HCT116 (cell line): ENCODE measurements at regions not wholly inside any gene's neighbourhood (a gene's known extent, or its start where the extent isn't known, plus 50 kb on each side); places are given as distances from the start of the nearest gene placed in this dataset.
"Not testable (repeated sequence)": the region's sequence is repeated elsewhere in the genome, so short reads cannot be mapped to it uniquely, and the experiment has no call there.

ENCODE experiments used
- ATAC-seq: fragments of 200-7000 bp; cut with Tn5 transposase; 2 replicates; pipeline ENCODE4 v1.9.1; 2020; ENCODE audit warnings: mild to moderate bottlenecking, moderate library complexity
- BruUV-seq: library from RNA; stranded (reverse); fragments of 400-500 nt; replicated peaks from 2 replicates; lab custom pipeline; 2021; lab: Mats Ljungman, UMichigan
- CTCF ChIA-PET: fragments of 300-600 bp; sonication (Branson Sonifier 250); formaldehyde crosslinking; loops from one replicate; lab custom pipeline; 2021; ENCODE audit warnings: antibody characterized with exemption; lab: Charles Lee
- POLR2A ChIA-PET: fragments of 300-600, 350-600 bp; sonication (Branson Sonifier 250); formaldehyde crosslinking; loops from one replicate; lab custom pipeline; 2021; ENCODE audit warnings: antibody characterized with exemption; lab: Charles Lee
- RAD21 ChIA-PET, 2 experiments: fragments of 300-600 bp; sonication (Branson Sonifier 250); formaldehyde crosslinking; loops; one replicate each; lab custom pipeline; 2023; ENCODE audit warnings: low total read pairs in 2 of 2; ENCODE audit not compliant: uncharacterized antibody in 2 of 2, unreplicated experiment in 2 of 2, low non-redundant PET in 1 of 2; lab: Charles Lee
- DNase-seq: peaks from one replicate; pipeline ENCODE4 v3.0.0-alpha.2; 2010; ENCODE audit warnings: low read depth, low spot score
- H2AFZ ChIP-seq: fragments of 200-600 bp; shearing (Covaris generic), sonication (generic); 2 replicates; pipeline ENCODE4 v1.6.1; 2017; ENCODE audit warnings: low read depth, mixed run types, mixed read lengths, antibody characterized with exemption, low read length; ENCODE audit not compliant: poor library complexity, severe bottlenecking
- H3K27ac ChIP-seq: 2 replicates; pipeline ENCODE4 v1.5.1; 2012; ENCODE audit warnings: low read depth, low read length
- H3K27me3 ChIP-seq: fragments of 200-600 bp; sonication (generic); 2 replicates; pipeline ENCODE4 v1.6.1; 2016; ENCODE audit warnings: mixed run types, low read length, mixed read lengths; ENCODE audit not compliant: insufficient read depth
- H3K36me3 ChIP-seq, 2 experiments: fragments of 200-500 bp in 1 of 2; fragments of 200-600 bp in 1 of 2; sonication (Bioruptor generic) in 1 of 2; sonication (generic) in 1 of 2; 2 replicates each; pipeline versions ENCODE4 v1.5.1 to v1.6.1; 2014 to 2016; ENCODE audit warnings: low read length in 2 of 2, inconsistent platforms in 1 of 2, mixed read lengths in 1 of 2, mixed run types in 1 of 2; ENCODE audit not compliant: insufficient read depth in 2 of 2, control insufficient read depth in 1 of 2
- H3K4me1 ChIP-seq, 2 experiments: fragments of 200-600 bp in 1 of 2; sonication (generic) in 1 of 2; 2 replicates each; pipeline versions ENCODE4 v1.5.1 to v1.6.1; 2012 to 2017; ENCODE audit warnings: low read length in 2 of 2, inconsistent platforms in 1 of 2, mild to moderate bottlenecking in 1 of 2, mixed read lengths in 1 of 2, mixed run types in 1 of 2, moderate library complexity in 1 of 2; ENCODE audit not compliant: insufficient read depth in 2 of 2, control insufficient read depth in 1 of 2
- H3K4me2 ChIP-seq: fragments of 200-600 bp; sonication (generic); 2 replicates; pipeline ENCODE4 v1.6.1; 2017; ENCODE audit warnings: mixed run types, low read length, mixed read lengths
- H3K4me3 ChIP-seq, 2 experiments: fragments of 200-600 bp in 1 of 2; sonication (generic) in 1 of 2; replicated peaks in 1 of 2; 2 replicates each; pipeline ENCODE4 v1.5.1; 2011 to 2016; ENCODE audit warnings: low read length in 2 of 2, control low read depth in 1 of 2, low read depth in 1 of 2, mild to moderate bottlenecking in 1 of 2, mixed read lengths in 1 of 2, mixed run types in 1 of 2
- H3K79me2 ChIP-seq: fragments of 200-600 bp; sonication (generic); 2 replicates; pipeline ENCODE4 v1.6.1; 2017; ENCODE audit warnings: mild to moderate bottlenecking, mixed run types, low read length, moderate library complexity, mixed read lengths; ENCODE audit not compliant: insufficient read depth
- H3K9ac ChIP-seq: fragments of 200-600 bp; sonication (generic); 2 replicates; pipeline ENCODE4 v1.6.1; 2016; ENCODE audit warnings: low read length, mixed read lengths
- H3K9me2 ChIP-seq: fragments of 200-600 bp; sonication (generic), shearing (Covaris generic); 2 replicates; pipeline ENCODE4 v1.6.1; 2017; ENCODE audit warnings: mixed run types, mild to moderate bottlenecking, moderate library complexity; ENCODE audit not compliant: insufficient read depth
- H3K9me3 ChIP-seq, 2 experiments: fragments of 200-500 bp in 1 of 2; fragments of 200-600 bp in 1 of 2; sonication (Bioruptor generic) in 1 of 2; sonication (generic) in 1 of 2; 2 replicates each; pipeline ENCODE4 v1.6.1; 2014 to 2017; ENCODE audit warnings: low read length in 2 of 2, mixed read lengths in 2 of 2, inconsistent platforms in 1 of 2, low read depth in 1 of 2, mild to moderate bottlenecking in 1 of 2, mixed run types in 1 of 2, moderate library complexity in 1 of 2; ENCODE audit not compliant: control insufficient read depth in 1 of 2, insufficient read depth in 1 of 2
- H4K20me1 ChIP-seq: fragments of 200-600 bp; sonication (generic), shearing (Covaris generic); 2 replicates; pipeline ENCODE4 v1.6.1; 2017; ENCODE audit warnings: mixed run types, mild to moderate bottlenecking, moderate library complexity; ENCODE audit not compliant: insufficient read depth
- ATF3 ChIP-seq: IDR thresholded peaks from 2 replicates; pipeline ENCODE4 v1.6.1; 2012
- CBX3 ChIP-seq: IDR thresholded peaks from 2 replicates; pipeline ENCODE4 v1.6.1; 2012; ENCODE audit warnings: low read depth
- CEBPB ChIP-seq: IDR thresholded peaks from 2 replicates; pipeline ENCODE4 v1.6.1; 2012; ENCODE audit warnings: low read depth
- CTCF ChIP-seq, 3 experiments: fragments of 200-600 bp in 1 of 3; sonication (generic) in 1 of 3; IDR thresholded peaks in 2 of 3; conservative IDR thresholded peaks in 1 of 3; 2 replicates each; pipeline ENCODE4 v1.5.1; 2012 to 2017; ENCODE audit warnings: low read depth in 2 of 3, low read length in 2 of 3, antibody characterized with exemption in 1 of 3, borderline replicate concordance in 1 of 3, control low read depth in 1 of 3, mild to moderate bottlenecking in 1 of 3, mixed read lengths in 1 of 3, mixed run types in 1 of 3, moderate library complexity in 1 of 3; ENCODE audit not compliant: insufficient read depth in 1 of 3
- EGR1 ChIP-seq: IDR thresholded peaks from 2 replicates; pipeline ENCODE4 v1.6.1; 2012; ENCODE audit warnings: low read depth
- ELF1 ChIP-seq: IDR thresholded peaks from 2 replicates; pipeline ENCODE4 v1.6.1; 2012; ENCODE audit warnings: low read depth, borderline replicate concordance
- EZH2 ChIP-seq: fragments of 200-600 bp; sonication (generic); IDR thresholded peaks from 2 replicates; pipeline ENCODE4 v1.6.1; 2017; ENCODE audit warnings: antibody characterized with exemption, mixed run types
- EZH2phosphoT487 ChIP-seq: fragments of 200-600 bp; IDR thresholded peaks from 2 replicates; pipeline ENCODE4 v1.6.1; 2018; ENCODE audit warnings: antibody characterized with exemption, borderline replicate concordance
- JUND ChIP-seq: IDR thresholded peaks from 2 replicates; pipeline ENCODE4 v1.6.1; 2012
- POLR2AphosphoS5 ChIP-seq: IDR thresholded peaks from 2 replicates; pipeline ENCODE4 v1.6.1; 2011; ENCODE audit warnings: mild to moderate bottlenecking, low read depth, low read length, moderate library complexity
- RAD21 ChIP-seq: IDR thresholded peaks from 2 replicates; pipeline ENCODE4 v1.6.1; 2012; ENCODE audit warnings: low read depth, mild to moderate bottlenecking
- SP1 ChIP-seq: IDR thresholded peaks from 2 replicates; pipeline ENCODE4 v1.6.1; 2012; ENCODE audit warnings: low read depth
- SRF ChIP-seq: IDR thresholded peaks from 2 replicates; pipeline ENCODE4 v1.6.1; 2012; ENCODE audit warnings: low read depth
- TCF7L2 ChIP-seq: IDR thresholded peaks from 2 replicates; pipeline ENCODE4 v1.7.0; 2011; ENCODE audit warnings: borderline replicate concordance, inconsistent platforms; ENCODE audit not compliant: insufficient read depth, insufficient read length; ENCODE audit errors: extremely low read depth
- YY1 ChIP-seq: IDR thresholded peaks from 2 replicates; pipeline ENCODE4 v1.6.1; 2011; ENCODE audit warnings: low read length, low read depth, moderate library complexity, mild to moderate bottlenecking; ENCODE audit not compliant: insufficient replicate concordance; ENCODE audit errors: extremely low read depth
- ZBTB33 ChIP-seq: IDR thresholded peaks from 2 replicates; pipeline ENCODE4 v1.6.1; 2011; ENCODE audit warnings: mild to moderate bottlenecking, low read length, moderate library complexity; ENCODE audit not compliant: insufficient replicate concordance; ENCODE audit errors: extremely low read depth
- ZFX ChIP-seq: fragments of 450-650 bp; IDR thresholded peaks from 2 replicates; pipeline ENCODE4 v1.6.1; 2017
- ZNF274 ChIP-seq: fragments of 200-500 bp; sonication (Bioruptor generic); IDR thresholded peaks from 2 replicates; pipeline ENCODE4 v1.6.1; 2014; ENCODE audit warnings: mild to moderate bottlenecking, low read depth, low read length, inconsistent platforms
- intact Hi-C: fragments of 100-400 bp; cut with micrococcal nuclease; formaldehyde crosslinking; loops from 2 replicates; pipeline ENCODE4 v1.10.0; 2022

GRCh38 chr11:81187033-81187432 is 1546.6 kb downstream of the FAM181B start:
- H3K4me2 ChIP-seq, H3K27ac ChIP-seq, H3K36me3 ChIP-seq, H3K9me3 ChIP-seq, H3K9me2 ChIP-seq, DNase-seq, RAD21 ChIA-PET, H3K4me1 ChIP-seq, H3K4me3 ChIP-seq, intact Hi-C loops, ATAC-seq, POLR2A ChIA-PET, BruUV-seq, H3K79me2 ChIP-seq, H3K27me3 ChIP-seq, H3K9ac ChIP-seq, CTCF ChIA-PET, H2AFZ ChIP-seq, H4K20me1 ChIP-seq: not testable (repeated sequence)

GRCh38 chr11:81174646-81175330 is 1558.9 kb downstream of the FAM181B start:
- intact Hi-C loops = no loop called here
- DNase-seq (no peak), ATAC-seq (no peak)
- Histone ChIP-seq H3K4me2 (no peak overlapping the region), H3K79me2 (no peaks in the 10 kb centered on the region), H3K27ac (no peak overlapping the region), H3K27me3 (no peaks in the 10 kb centered on the region), H3K9ac (no peak overlapping the region), H3K4me3 (no peak overlapping the region), H3K36me3 (no peaks in the 10 kb centered on the region), H4K20me1 (no peaks in the 10 kb centered on the region), H3K4me1 (no peaks in the 10 kb centered on the region), H2AFZ (no peak overlapping the region), H3K9me3 (peaks cover 0 to 6% of the 10 kb centered on the region in 2 experiments; a peak in 2 of 4 replicates), H3K9me2 (no peaks in the 10 kb centered on the region)
- no TSS peak for BruUV-seq
- RAD21 ChIA-PET = no interaction called here
- POLR2A ChIA-PET = no interaction called here
- TF ChIP-seq ZFX = no peak
- TF ChIP-seq TCF7L2 = no peak
- TF ChIP-seq EZH2 = no peak
- no peak for TF ChIP-seq SRF
- TF ChIP-seq POLR2AphosphoS5 = no peak
- no peak for TF ChIP-seq ELF1
- no peak for TF ChIP-seq CEBPB
- TF ChIP-seq EZH2phosphoT487 = no peak
- TF ChIP-seq CBX3 = no peak
- TF ChIP-seq RAD21 = no peak
- TF ChIP-seq SP1 = no peak
- no peak for TF ChIP-seq EGR1
- no peak for TF ChIP-seq ZNF274
- TF ChIP-seq ATF3 = no peak
- TF ChIP-seq JUND = no peak
- TF ChIP-seq ZBTB33 = no peak
- no peak for TF ChIP-seq CTCF (IDR thresholded peaks at IDR 0.05 in 2 of 3, conservative IDR thresholded peaks at IDR 0.05 in 1 of 3; ENCODE audit: borderline replicate concordance in 1 of 3, insufficient read depth in 1 of 3, low read depth in 2 of 3, low read length in 2 of 3)
- no peak for TF ChIP-seq YY1
- CTCF ChIA-PET = no interaction called here
